ENCODE measurements at regions not wholly inside any gene's neighbourhood (a gene's known extent, or its start where the extent isn't known, plus 50 kb on each side); places are given as distances from the start of the nearest gene placed in this dataset.

- no peak overlapping the region for H3K27ac ChIP-seq (ENCODE audit: extremely low read depth, low read depth, low read length)
- BruUV-seq (replicated peaks) = no TSS peak
- TF ChIP-seq MEF2D (tag; conservative IDR thresholded peaks at IDR 0.05; ENCODE audit: low read depth) = no peak
- TF ChIP-seq MEF2A (IDR thresholded peaks at IDR 0.05; ENCODE audit: control insufficient read depth, low read depth, low read length) = no peak
- no peaks in the 10 kb centered on the region for H3K79me2 ChIP-seq (ENCODE audit: control insufficient read depth, insufficient read depth, low read length)
- no peaks in the 10 kb centered on the region for H3K27me3 ChIP-seq (ENCODE audit: control insufficient read depth in 2 of 2, insufficient read depth in 2 of 2, low read length in 2 of 2)
- FAIRE-seq (no peak), ATAC-seq (no peak), DNase-seq (ENCODE audit: extremely low read depth in 1 of 4, low spot score in 3 of 4) (no peak)
- in situ Hi-C loops (cut with MboI) = no loop called here
- POLR2A ChIA-PET = no interaction called here
- H3K9me1 ChIP-seq (ENCODE audit: control insufficient read depth, insufficient read depth, low read length) = no peaks in the 10 kb centered on the region
- no peak overlapping the region for H2AFZ ChIP-seq (ENCODE audit: low read depth, low read length)
- no peaks in the 10 kb centered on the region for H3K9me3 ChIP-seq (replicated peaks; ENCODE audit: control insufficient read depth, insufficient read depth, low read depth, low read length)
- no peak overlapping the region for H3K4me2 ChIP-seq (ENCODE audit: insufficient read depth, low read length)
- 0% methylated on average over 9 of the region's 9 CpGs for WGBS (ENCODE audit: insufficient coverage, low coverage, missing lambda C conversion rate)
- no peak overlapping the region for H3K4me3 ChIP-seq
- intact Hi-C loops (cut with micrococcal nuclease) = no loop called here
- H3K4me1 ChIP-seq (replicated peaks in 1 of 2; ENCODE audit: control insufficient read depth in 2 of 2, insufficient read depth in 2 of 2, low read length in 2 of 2) = no peaks in the 10 kb centered on the region
- H3K36me3 ChIP-seq (ENCODE audit: control insufficient read depth, insufficient read depth, low read length) = no peaks in the 10 kb centered on the region
- H3K9ac ChIP-seq (ENCODE audit: insufficient read depth in 1 of 2, low read depth in 2 of 2, low read length in 2 of 2) = no peak overlapping the region
- CTCF ChIA-PET (ENCODE audit: low intra/inter-chr PET ratio) = no interaction called here
- H4K20me1 ChIP-seq (replicated peaks; ENCODE audit: control insufficient read depth, insufficient read depth, low read length) = no peaks in the 10 kb centered on the region
Observed at GRCh38 chr9:17881371-17881770, 302.5 kb downstream of the SH3GL2 start.

DNA sequence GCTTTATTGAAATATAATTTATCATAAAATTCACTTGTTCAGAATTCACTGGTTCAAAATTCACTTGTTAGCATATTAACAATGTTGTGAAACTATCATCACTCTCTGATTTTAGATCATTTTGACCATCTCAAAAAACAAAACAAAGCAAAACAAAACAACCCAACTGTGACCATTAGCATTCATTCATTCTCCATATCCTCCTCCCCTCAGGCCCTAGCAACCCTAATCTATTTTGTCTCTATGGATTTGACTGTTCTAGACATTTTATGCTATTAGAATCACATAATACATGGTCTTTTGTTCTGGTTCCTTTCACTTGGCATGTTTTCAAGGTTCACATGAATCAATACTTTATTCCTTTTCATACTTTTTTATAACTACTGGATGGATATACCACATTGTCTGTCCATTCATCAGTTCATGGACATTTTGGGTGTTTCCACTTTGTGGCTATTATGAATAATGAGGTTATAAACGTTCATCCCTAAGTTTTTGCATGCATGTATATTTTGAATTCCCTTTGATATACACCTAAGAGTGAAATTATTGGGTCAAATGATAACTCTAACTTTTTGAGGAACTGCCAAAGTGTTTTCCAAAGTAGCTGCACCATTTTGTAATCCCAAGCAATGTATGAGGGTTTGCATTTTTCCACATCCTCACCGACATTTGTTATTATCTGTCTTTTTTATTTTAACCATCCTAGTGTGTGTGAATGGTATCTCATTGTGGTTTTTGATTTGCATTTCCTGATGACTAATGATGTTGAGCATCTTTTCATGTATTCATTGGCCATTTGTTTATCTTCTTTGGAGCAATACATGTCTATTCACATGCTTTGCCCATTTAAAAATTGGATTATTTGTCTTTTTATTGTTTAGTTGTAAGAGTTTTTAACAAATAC, 304.1 kb downstream of the SH3GL2 start:
- Histone ChIP-seq H3K9me1 (ENCODE audit: control insufficient read depth, insufficient read depth, low read length) (no peaks in the 10 kb centered on the region), H3K4me3 (no peak overlapping the region), H3K9me3 (replicated peaks; ENCODE audit: control insufficient read depth, insufficient read depth, low read depth, low read length) (no peaks in the 10 kb centered on the region), H4K20me1 (replicated peaks; ENCODE audit: control insufficient read depth, insufficient read depth, low read length) (no peaks in the 10 kb centered on the region), H3K4me1 (replicated peaks in 1 of 2; ENCODE audit: control insufficient read depth in 2 of 2, insufficient read depth in 2 of 2, low read length in 2 of 2) (no peaks in the 10 kb centered on the region), H2AFZ (ENCODE audit: low read depth, low read length) (no peak overlapping the region), H3K36me3 (ENCODE audit: control insufficient read depth, insufficient read depth, low read length) (no peaks in the 10 kb centered on the region), H3K4me2 (ENCODE audit: insufficient read depth, low read length) (no peak overlapping the region), H3K27me3 (ENCODE audit: control insufficient read depth in 2 of 2, insufficient read depth in 2 of 2, low read length in 2 of 2) (no peaks in the 10 kb centered on the region), H3K27ac (ENCODE audit: extremely low read depth, low read depth, low read length) (no peak overlapping the region), H3K9ac (ENCODE audit: insufficient read depth in 1 of 2, low read depth in 2 of 2, low read length in 2 of 2) (no peak overlapping the region), H3K79me2 (ENCODE audit: control insufficient read depth, insufficient read depth, low read length) (no peaks in the 10 kb centered on the region)
- ChIA-PET CTCF (ENCODE audit: low intra/inter-chr PET ratio) (no interaction called here), POLR2A (no interaction called here)
- intact Hi-C loops (cut with micrococcal nuclease) = no loop called here
- 0% methylated on average over 2 of the region's 2 CpGs for WGBS (ENCODE audit: insufficient coverage, low coverage, missing lambda C conversion rate)
- DNase-seq (ENCODE audit: extremely low read depth in 1 of 4, low spot score in 3 of 4) = no peak
- in situ Hi-C loops (cut with MboI) = no loop called here
- no peak for ATAC-seq
- BruUV-seq (replicated peaks) = no TSS peak
- FAIRE-seq = no peak
- TF ChIP-seq ASH1L (IDR thresholded peaks at IDR 0.05; ENCODE audit: borderline replicate concordance, low read depth, partially characterized antibody) = no peak
- no peak for TF ChIP-seq HNRNPH1 (optimal IDR thresholded peaks at IDR 0.05; ENCODE audit: low read depth, low read length)
- no peak for TF ChIP-seq ZNF518B (CRISPR knock-in tag; IDR thresholded peaks at IDR 0.05)
- TF ChIP-seq, protein P1, sequence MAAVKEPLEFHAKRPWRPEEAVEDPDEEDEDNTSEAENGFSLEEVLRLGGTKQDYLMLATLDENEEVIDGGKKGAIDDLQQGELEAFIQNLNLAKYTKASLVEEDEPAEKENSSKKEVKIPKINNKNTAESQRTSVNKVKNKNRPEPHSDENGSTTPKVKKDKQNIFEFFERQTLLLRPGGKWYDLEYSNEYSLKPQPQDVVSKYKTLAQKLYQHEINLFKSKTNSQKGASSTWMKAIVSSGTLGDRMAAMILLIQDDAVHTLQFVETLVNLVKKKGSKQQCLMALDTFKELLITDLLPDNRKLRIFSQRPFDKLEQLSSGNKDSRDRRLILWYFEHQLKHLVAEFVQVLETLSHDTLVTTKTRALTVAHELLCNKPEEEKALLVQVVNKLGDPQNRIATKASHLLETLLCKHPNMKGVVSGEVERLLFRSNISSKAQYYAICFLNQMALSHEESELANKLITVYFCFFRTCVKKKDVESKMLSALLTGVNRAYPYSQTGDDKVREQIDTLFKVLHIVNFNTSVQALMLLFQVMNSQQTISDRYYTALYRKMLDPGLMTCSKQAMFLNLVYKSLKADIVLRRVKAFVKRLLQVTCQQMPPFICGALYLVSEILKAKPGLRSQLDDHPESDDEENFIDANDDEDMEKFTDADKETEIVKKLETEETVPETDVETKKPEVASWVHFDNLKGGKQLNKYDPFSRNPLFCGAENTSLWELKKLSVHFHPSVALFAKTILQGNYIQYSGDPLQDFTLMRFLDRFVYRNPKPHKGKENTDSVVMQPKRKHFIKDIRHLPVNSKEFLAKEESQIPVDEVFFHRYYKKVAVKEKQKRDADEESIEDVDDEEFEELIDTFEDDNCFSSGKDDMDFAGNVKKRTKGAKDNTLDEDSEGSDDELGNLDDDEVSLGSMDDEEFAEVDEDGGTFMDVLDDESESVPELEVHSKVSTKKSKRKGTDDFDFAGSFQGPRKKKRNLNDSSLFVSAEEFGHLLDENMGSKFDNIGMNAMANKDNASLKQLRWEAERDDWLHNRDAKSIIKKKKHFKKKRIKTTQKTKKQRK (IDR thresholded peaks at IDR 0.05; ENCODE audit: borderline replicate concordance, low read depth, low read length) = no peak
- TF ChIP-seq CBFB (CRISPR knock-in tag; IDR thresholded peaks at IDR 0.05) = no peak
- TF ChIP-seq HDAC8 (tag; IDR thresholded peaks at IDR 0.05) = no peak

All from K562 (cell line).